SK-N-DZ (cell line): ENCODE measurements at regions not wholly inside any gene's neighbourhood (a gene's known extent, or its start where the extent isn't known, plus 50 kb on each side); places are given as distances from the start of the nearest gene placed in this dataset.
A peak's percentile ranks its signal among the peaks of the same experiment; 100 is the strongest.

Experiments used
- DNase-seq: peaks from one replicate; pipeline ENCODE4 v3.0.0-alpha.2; 2015; ENCODE audit warnings: low spot score

- no peak for DNase-seq
Measured at GRCh38 chr9:88077071-88077617, 61.1 kb downstream of the SPATA31C2 start.

- peak; percentile 79 for DNase-seq
Measured at GRCh38 chr9:88076286-88077070, 61.8 kb downstream of the SPATA31C2 start.

GRCh38 chr9:88075966-88076285 lies 62.3 kb downstream of the SPATA31C2 start:
- DNase-seq: no peak

GRCh38 chr9:88075506-88075905 lies 62.8 kb downstream of the SPATA31C2 start:
- DNase-seq: no peak

GRCh38 chr9:88074931-88075330 lies 63.3 kb downstream of the SPATA31C2 start:
- no peak for DNase-seq

- DNase-seq: no peak
Measured at GRCh38 chr9:88072831-88073375, 65.4 kb downstream of the SPATA31C2 start.

GRCh38 chr9:88071331-88071730 lies 66.9 kb downstream of the SPATA31C2 start:
- no peak for DNase-seq

GRCh38 chr9:88065619-88066018 lies 72.7 kb downstream of the SPATA31C2 start:
- DNase-seq: no peak

- no peak for DNase-seq
Measured at GRCh38 chr9:88064554-88064953, 73.7 kb downstream of the SPATA31C2 start.

GRCh38 chr9:88060746-88061145 lies 77.5 kb downstream of the SPATA31C2 start:
- no peak for DNase-seq

- DNase-seq: no peak
Measured at GRCh38 chr9:88059469-88059868, 78.8 kb downstream of the SPATA31C2 start.

GRCh38 chr9:88056876-88057275 lies 81.4 kb downstream of the SPATA31C2 start:
- no peak for DNase-seq

- DNase-seq: no peak
Measured at GRCh38 chr9:88053856-88054501, 79.6 kb upstream of the CDK20 start.

GRCh38 chr9:88052321-88052965 lies 78.1 kb upstream of the CDK20 start:
- DNase-seq: no peak

GRCh38 chr9:88051138-88051537 lies 76.8 kb upstream of the CDK20 start:
- no peak for DNase-seq

- no peak for DNase-seq
Measured at GRCh38 chr9:88049677-88050307, 75.5 kb upstream of the CDK20 start.

- no peak for DNase-seq
Measured at GRCh38 chr9:88046542-88046941, 72.2 kb upstream of the CDK20 start.

- no peak for DNase-seq
Measured at GRCh38 chr9:88045686-88046085, 71.4 kb upstream of the CDK20 start.

GRCh38 chr9:88044200-88044599 lies 69.9 kb upstream of the CDK20 start:
- no peak for DNase-seq

- no peak for DNase-seq
Measured at GRCh38 chr9:88043647-88044046, 69.3 kb upstream of the CDK20 start.

- DNase-seq: peak; percentile 7
Measured at GRCh38 chr9:88041447-88041846, 67.1 kb upstream of the CDK20 start.
